HL-60/S4 treated with retinoic acid at 250 ng/mL for 4 days and 3 days (cell line): ENCODE measurements at regions not wholly inside any gene's neighbourhood (a gene's known extent, or its start where the extent isn't known, plus 50 kb on each side); places are given as distances from the start of the nearest gene placed in this dataset.

Source experiments
- in situ Hi-C: fragments of 300-500 bp; cut with MboI; formaldehyde crosslinking; loops from 2 replicates; pipeline ENCODE4 v1.7.0; 2022; ENCODE audit warnings: low sequenced_read_pairs

- in situ Hi-C loops: no loop called here
Measured at GRCh38 chr9:90251316-90251715, 391.3 kb downstream of the DIRAS2 start.

DNA sequence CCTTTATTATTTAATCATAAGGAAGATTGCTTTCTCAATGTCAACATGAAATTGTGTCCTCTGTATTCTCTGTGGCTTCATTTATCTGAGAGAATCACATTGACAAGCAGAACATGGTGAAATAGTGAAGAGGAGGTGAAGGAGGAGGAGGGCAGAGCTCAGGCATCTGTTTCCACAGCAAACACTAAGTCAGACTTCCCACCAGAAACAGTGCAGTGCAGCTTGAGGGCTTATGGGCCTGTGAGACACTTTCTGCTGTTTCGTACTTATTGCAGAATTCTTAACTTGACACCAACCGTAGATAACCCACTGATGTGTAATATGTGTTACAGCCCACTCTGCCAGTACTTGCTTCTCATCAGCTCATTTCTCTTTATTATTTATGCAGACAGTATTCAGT, 386.3 kb downstream of the DIRAS2 start:
- in situ Hi-C loops: no loop called here

GRCh38 chr9:90259311-90260246, 383.0 kb downstream of the DIRAS2 start:
- in situ Hi-C loops: no loop called here

DNA sequence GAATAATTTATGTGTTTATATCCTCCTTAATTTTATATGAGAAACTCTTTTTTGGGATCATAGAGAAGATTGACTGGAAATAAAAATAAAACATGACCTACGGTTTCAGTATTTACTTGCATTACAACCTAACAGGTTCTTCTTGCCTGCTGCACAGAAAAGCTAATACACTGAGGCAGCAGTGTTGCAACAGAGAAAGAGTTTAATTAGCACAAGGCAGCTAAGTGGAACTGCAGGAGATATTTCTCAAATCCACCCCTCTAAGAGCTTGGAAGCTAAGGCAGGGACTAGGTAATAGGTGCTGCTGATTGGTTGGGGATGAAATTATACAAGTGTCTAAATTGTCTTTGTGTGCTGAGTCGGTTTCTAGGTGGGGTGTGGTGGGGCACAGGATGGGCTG, 380.9 kb downstream of the DIRAS2 start:
- in situ Hi-C loops: no loop called here

GRCh38 chr9:90268613-90269012, 374.0 kb downstream of the DIRAS2 start:
- in situ Hi-C loops: no loop called here

GRCh38 chr9:90271707-90272106, 370.9 kb downstream of the DIRAS2 start:
- in situ Hi-C loops: no loop called here

GRCh38 chr9:90274725-90275124, 367.9 kb downstream of the DIRAS2 start:
- in situ Hi-C loops: no loop called here

- in situ Hi-C loops: no loop called here
Measured at GRCh38 chr9:90285946-90286345, 356.7 kb downstream of the DIRAS2 start.

- in situ Hi-C loops: no loop called here
Measured at GRCh38 chr9:90287567-90288274, 354.9 kb downstream of the DIRAS2 start.

DNA sequence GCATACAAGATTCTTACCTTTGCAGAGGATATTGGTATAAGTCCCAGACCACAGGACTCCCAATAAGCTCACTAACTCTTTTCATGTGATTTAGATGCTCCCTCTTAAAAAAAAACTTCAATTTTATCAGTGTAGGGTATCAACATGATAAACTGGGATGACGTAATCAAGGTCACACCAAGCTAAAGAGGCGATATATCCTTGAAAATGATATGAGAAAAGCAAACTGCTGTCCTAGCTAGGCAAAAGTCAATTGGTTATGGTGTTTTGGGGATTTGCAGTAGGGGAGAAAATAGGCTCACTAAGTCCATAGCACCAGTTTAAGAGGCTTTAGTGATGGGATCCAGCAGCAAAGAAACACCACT, 354.4 kb downstream of the DIRAS2 start:
- in situ Hi-C loops: no loop called here

DNA sequence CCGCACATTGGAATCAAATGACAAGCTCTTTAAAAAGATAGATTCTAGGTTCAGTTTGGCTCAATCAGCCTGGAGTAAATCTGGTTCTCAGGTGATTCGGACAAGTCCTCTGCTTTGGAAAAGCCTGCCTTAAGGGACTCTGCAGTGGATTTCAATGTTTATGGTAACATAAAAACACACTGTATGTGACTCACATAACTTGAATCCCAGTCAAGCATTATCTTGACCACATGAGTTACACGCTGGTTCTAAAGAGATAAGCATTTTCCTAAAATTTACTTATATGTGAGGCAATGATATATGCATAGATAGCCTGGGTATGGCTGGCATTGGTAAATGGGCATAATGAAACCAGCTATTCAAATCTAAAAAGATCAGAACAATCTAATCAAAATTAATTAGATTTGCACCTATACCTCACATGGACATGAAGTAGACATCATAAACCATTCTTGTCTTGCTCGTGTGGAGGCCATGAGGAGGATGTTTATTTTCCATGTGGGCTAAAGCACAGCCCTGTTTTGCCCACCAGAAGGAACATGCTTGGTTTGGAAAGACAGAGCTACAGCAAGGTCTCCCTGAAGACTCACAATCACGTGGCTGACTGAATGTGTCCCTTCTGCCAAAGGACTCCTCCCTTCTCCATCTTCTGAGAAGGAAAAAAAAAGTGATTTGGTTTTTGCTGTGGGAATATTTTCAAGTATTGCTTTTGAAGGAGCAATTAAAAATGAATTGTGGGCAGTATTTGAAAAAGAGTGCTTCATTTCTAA, 351.7 kb downstream of the DIRAS2 start:
- in situ Hi-C loops: no loop called here

GRCh38 chr9:90296539-90296938, 346.1 kb downstream of the DIRAS2 start:
- in situ Hi-C loops: no loop called here

GRCh38 chr9:90299968-90300367, 342.7 kb downstream of the DIRAS2 start:
- in situ Hi-C loops: no loop called here

DNA sequence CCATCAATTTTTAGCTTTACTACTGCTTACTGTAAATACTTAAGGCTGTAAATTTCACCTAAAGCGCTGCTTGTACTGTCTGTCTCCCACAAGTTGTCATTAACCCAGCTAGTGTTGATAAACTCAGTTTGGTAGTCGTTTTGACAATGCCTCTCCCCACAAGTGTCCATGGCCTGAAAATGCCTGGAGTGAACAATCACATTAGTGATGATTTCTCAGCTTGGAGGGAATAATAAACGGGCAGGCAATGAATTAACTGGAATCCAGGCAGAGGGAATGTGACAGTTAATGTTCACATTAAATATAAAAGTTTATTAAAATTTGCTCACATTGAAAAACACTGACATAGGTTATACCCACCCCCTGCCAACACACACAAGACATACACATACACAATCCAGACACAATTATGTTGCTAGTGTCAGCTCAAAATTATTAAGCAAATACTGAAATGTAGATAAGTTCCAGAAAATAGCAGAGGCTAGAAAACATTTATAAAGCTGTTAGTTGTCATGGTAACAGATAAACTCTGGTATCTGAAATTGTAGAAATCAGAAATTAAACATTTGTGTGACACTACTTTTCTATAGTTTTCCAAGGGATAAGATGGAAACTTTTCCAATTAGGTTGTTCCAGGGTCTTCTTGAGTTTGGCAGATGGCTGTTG, 341.9 kb downstream of the DIRAS2 start:
- in situ Hi-C loops: no loop called here

GRCh38 chr9:90301277-90301653, 341.4 kb downstream of the DIRAS2 start:
- in situ Hi-C loops: no loop called here

DNA sequence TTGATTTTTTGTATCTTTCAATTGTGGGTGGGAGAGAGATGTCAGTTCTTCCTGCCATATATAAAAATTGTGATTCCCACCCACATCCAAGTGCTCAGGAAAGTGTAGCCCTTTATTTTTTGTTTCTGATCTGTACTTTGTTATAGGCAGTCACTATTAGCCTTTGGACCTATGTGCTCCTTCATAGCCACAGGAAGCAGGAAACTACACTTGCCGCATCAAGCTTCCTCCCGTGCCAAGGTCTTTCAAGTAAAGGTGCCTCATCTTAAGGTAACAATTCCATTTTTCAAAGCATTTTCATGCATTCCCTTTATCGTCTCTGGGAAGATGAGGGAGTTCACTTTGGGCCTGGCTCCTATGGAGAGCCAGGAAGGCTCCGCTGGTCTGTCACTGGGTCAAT, 339.0 kb downstream of the DIRAS2 start:
- in situ Hi-C loops: no loop called here

GRCh38 chr9:90306158-90306557, 336.5 kb downstream of the DIRAS2 start:
- in situ Hi-C loops: no loop called here

DNA sequence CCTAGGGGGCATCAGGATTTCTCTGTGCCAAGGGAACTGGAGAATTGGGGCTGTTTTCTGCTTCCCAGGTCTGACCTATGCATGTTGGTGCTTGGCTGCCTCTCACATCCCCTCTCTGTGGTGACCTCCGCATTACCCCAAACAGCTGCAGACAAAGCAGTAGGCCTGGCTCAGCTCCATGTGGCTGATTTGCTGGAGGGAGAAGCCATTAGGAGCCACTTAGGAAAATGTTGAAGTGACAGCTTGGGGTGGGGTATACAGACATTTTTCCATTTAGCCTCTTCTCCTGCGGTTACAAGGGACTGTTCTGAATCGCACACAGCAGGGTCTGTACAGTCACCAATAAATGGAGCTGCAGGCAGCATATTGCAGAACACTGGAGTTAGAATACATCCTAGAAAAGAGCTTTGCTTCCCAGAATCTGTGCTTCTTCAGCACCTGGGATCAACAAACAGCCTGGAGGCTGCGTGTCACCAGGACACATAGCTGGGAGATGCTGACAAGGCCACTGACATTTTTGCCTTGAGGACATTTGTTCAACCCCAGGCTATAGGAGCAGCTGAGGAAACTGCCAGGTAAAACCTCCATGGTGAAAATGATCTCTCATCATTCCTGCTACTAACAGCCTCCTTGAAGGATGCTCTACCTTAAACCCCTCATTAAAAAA, 335.3 kb downstream of the DIRAS2 start:
- in situ Hi-C loops: no loop called here

DNA sequence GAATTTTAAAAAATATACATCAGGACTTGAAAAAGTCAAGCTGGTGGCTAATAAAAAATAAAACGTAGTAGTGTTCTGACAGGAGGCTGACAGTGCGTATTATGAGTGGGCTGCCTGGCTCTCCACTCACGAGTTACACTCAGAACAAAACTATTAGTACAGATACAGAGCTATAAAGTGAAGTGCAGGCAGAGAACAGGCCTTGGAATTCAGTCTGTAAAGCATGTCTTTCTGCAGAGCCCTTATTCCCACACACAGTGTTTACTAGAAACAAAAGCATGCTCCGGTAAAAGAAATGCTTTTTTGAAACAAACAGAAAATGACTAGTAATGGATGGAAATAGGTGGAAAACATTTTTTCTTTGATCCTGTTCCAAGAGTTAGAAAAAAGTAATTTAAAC, 334.7 kb downstream of the DIRAS2 start:
- in situ Hi-C loops: no loop called here

DNA sequence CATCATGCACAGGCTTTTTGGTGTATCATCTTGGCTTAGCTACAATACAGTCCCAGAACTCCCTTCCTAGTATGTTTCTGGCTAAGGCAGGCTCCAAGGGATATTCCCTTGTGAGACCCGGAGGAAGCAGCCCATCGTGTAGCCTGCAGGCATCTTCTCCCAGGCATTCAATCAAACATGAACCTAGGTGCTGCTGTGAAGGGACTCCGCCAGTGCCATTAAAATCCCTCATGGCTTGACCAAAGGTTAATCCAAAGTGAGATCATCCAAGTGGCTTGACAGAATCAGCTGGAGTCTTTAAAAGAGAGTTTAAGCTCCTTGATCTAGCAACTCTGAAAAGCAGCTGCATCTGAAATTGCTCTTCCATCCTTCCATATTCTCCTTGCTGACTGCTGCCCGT, 333.9 kb downstream of the DIRAS2 start:
- in situ Hi-C loops: no loop called here
